ENCODE measurements at regions not wholly inside any gene's neighbourhood (a gene's known extent, or its start where the extent isn't known, plus 50 kb on each side); places are given as distances from the start of the nearest gene placed in this dataset.

DNA sequence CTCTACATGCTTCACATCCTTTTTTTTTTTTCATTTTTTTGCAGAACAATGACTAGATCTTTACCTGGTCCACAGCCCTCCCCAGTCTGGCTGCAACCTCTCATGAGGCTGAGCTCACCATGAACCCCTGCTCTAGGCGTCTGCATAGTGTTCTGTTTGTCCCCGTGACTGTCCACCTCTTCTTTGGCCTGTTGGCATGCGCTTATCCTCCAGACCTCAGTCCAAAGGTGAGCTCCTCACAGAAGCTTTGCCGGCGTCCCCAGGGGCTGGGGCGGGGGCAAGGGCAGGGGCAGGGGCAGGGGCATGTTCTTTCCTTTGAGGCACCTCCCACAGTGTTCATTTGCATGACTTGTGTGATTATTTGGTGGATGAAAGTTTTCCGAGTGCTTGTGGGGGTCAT, 218.4 kb upstream of the ZNF32 start:
- Histone ChIP-seq H3K79me2 (ENCODE audit: insufficient read depth, low read length) (no peaks in the 10 kb centered on the region), H3K4me2 (ENCODE audit: low read depth, low read length, poor library complexity, severe bottlenecking) (no peak overlapping the region), H2AFZ (ENCODE audit: low read length) (no peak overlapping the region), H4K20me1 (ENCODE audit: insufficient read depth, low read length, poor library complexity, severe bottlenecking) (no peaks in the 10 kb centered on the region), H3K9me2 (replicated peaks; ENCODE audit: low read depth, low read length) (no peaks in the 10 kb centered on the region), H3K27me3 (ENCODE audit: insufficient read depth, low read length, poor library complexity, severe bottlenecking) (no peaks in the 10 kb centered on the region), H3K4me3 (ENCODE audit: low read length, poor library complexity, severe bottlenecking) (no peak overlapping the region), H3K9me3 (ENCODE audit: insufficient read depth, low read depth, low read length) (no peaks in the 10 kb centered on the region), H3K9ac (ENCODE audit: low read depth, low read length, poor library complexity, severe bottlenecking) (no peak overlapping the region), H3F3A (ENCODE audit: low read depth) (no peaks in the 10 kb centered on the region), H3K36me3 (ENCODE audit: insufficient read depth, low read length) (no peaks in the 10 kb centered on the region), H3K4me1 (ENCODE audit: insufficient read depth, low read length, poor library complexity, severe bottlenecking) (peaks cover 5% of the 10 kb centered on the region)
- TF ChIP-seq, protein P1, sequence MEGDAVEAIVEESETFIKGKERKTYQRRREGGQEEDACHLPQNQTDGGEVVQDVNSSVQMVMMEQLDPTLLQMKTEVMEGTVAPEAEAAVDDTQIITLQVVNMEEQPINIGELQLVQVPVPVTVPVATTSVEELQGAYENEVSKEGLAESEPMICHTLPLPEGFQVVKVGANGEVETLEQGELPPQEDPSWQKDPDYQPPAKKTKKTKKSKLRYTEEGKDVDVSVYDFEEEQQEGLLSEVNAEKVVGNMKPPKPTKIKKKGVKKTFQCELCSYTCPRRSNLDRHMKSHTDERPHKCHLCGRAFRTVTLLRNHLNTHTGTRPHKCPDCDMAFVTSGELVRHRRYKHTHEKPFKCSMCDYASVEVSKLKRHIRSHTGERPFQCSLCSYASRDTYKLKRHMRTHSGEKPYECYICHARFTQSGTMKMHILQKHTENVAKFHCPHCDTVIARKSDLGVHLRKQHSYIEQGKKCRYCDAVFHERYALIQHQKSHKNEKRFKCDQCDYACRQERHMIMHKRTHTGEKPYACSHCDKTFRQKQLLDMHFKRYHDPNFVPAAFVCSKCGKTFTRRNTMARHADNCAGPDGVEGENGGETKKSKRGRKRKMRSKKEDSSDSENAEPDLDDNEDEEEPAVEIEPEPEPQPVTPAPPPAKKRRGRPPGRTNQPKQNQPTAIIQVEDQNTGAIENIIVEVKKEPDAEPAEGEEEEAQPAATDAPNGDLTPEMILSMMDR (conservative IDR thresholded peaks at IDR 0.05; ENCODE audit: low read length), result no peak
- no peak for TF ChIP-seq EZH2phosphoT487 (IDR thresholded peaks at IDR 0.05; ENCODE audit: borderline replicate concordance)

DNA sequence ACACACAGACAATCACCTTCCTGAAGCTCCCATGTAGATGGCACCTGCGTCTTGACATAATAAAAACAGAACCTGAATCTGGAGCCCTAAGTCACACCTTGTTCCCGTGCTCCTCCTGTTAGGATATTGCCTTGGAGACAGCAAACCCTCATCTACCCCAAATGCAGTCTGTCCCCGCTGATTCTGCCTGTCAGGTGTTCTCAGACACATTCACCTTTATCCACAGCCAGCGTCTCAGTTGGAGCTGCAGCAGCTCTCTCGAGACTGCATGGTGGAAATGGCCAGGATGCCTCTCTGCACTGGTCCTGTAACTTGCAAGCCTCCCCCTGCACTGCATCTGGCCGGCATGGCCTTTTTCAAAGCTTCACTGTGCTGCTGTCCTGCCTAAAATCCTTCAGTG, 218.0 kb upstream of the ZNF32 start:
- no peaks in the 10 kb centered on the region for H3K36me3 ChIP-seq (ENCODE audit: insufficient read depth, low read length)
- no peak overlapping the region for H2AFZ ChIP-seq (ENCODE audit: low read length)
- no peaks in the 10 kb centered on the region for H3K79me2 ChIP-seq (ENCODE audit: insufficient read depth, low read length)
- no peaks in the 10 kb centered on the region for H3K27me3 ChIP-seq (ENCODE audit: insufficient read depth, low read length, poor library complexity, severe bottlenecking)
- TF ChIP-seq EZH2phosphoT487 (IDR thresholded peaks at IDR 0.05; ENCODE audit: borderline replicate concordance), result no peak
- TF ChIP-seq, protein P1 (conservative IDR thresholded peaks at IDR 0.05; ENCODE audit: low read length), result no peak
- no peak overlapping the region for H3K4me3 ChIP-seq (ENCODE audit: low read length, poor library complexity, severe bottlenecking)
- H3F3A ChIP-seq (ENCODE audit: low read depth), result no peaks in the 10 kb centered on the region
- H3K4me2 ChIP-seq (ENCODE audit: low read depth, low read length, poor library complexity, severe bottlenecking), result no peak overlapping the region
- no peaks in the 10 kb centered on the region for H3K9me3 ChIP-seq (ENCODE audit: insufficient read depth, low read depth, low read length)
- peaks cover 8% of the 10 kb centered on the region for H3K4me1 ChIP-seq (ENCODE audit: insufficient read depth, low read length, poor library complexity, severe bottlenecking)
- H3K9ac ChIP-seq (ENCODE audit: low read depth, low read length, poor library complexity, severe bottlenecking), result no peak overlapping the region
- H4K20me1 ChIP-seq (ENCODE audit: insufficient read depth, low read length, poor library complexity, severe bottlenecking), result no peaks in the 10 kb centered on the region
- H3K9me2 ChIP-seq (replicated peaks; ENCODE audit: low read depth, low read length), result no peaks in the 10 kb centered on the region

- H3K9me2 ChIP-seq (replicated peaks; ENCODE audit: low read depth, low read length), result no peaks in the 10 kb centered on the region
Measured at GRCh38 chr10:43865265-43866135, 216.8 kb upstream of the ZNF32 start.

More at GRCh38 chr10:43865265-43866135, 216.8 kb upstream of the ZNF32 start:
- Histone ChIP-seq H3K79me2 (ENCODE audit: insufficient read depth, low read length) (no peaks in the 10 kb centered on the region), H3F3A (ENCODE audit: low read depth) (no peaks in the 10 kb centered on the region), H3K4me1 (ENCODE audit: insufficient read depth, low read length, poor library complexity, severe bottlenecking) (peaks cover 8% of the 10 kb centered on the region), H3K9ac (ENCODE audit: low read depth, low read length, poor library complexity, severe bottlenecking) (no peak overlapping the region), H3K27me3 (ENCODE audit: insufficient read depth, low read length, poor library complexity, severe bottlenecking) (no peaks in the 10 kb centered on the region), H2AFZ (ENCODE audit: low read length) (no peak overlapping the region), H3K4me3 (ENCODE audit: low read length, poor library complexity, severe bottlenecking) (no peak overlapping the region), H3K9me3 (ENCODE audit: insufficient read depth, low read depth, low read length) (no peaks in the 10 kb centered on the region), H3K4me2 (ENCODE audit: low read depth, low read length, poor library complexity, severe bottlenecking) (no peak overlapping the region), H4K20me1 (ENCODE audit: insufficient read depth, low read length, poor library complexity, severe bottlenecking) (no peaks in the 10 kb centered on the region), H3K36me3 (ENCODE audit: insufficient read depth, low read length) (no peaks in the 10 kb centered on the region)
- TF ChIP-seq, protein P1 (conservative IDR thresholded peaks at IDR 0.05; ENCODE audit: low read length), result no peak
- no peak for TF ChIP-seq EZH2phosphoT487 (IDR thresholded peaks at IDR 0.05; ENCODE audit: borderline replicate concordance)
